Endothelial cell (in vitro differentiated cells): ENCODE measurements at regions not wholly inside any gene's neighbourhood (a gene's known extent, or its start where the extent isn't known, plus 50 kb on each side); places are given as distances from the start of the nearest gene placed in this dataset.

Source experiments
- DNase-seq: peaks from one replicate; pipeline ENCODE4 v3.0.0; 2021; ENCODE audit warnings: low spot score
- H3K27ac Mint-ChIP-seq: one replicate; pipeline ENCODE4 v1.8.0; 2021; ENCODE audit warnings: mixed read lengths, inconsistent platforms; ENCODE audit not compliant: unreplicated experiment
- H3K27me3 Mint-ChIP-seq: one replicate; pipeline ENCODE4 v1.8.0; 2021; ENCODE audit warnings: mild to moderate bottlenecking, moderate library complexity, mixed read lengths, inconsistent platforms; ENCODE audit not compliant: unreplicated experiment
- H3K36me3 Mint-ChIP-seq: one replicate; pipeline ENCODE4 v1.8.0; 2021; ENCODE audit warnings: mild to moderate bottlenecking, low read depth, mixed read lengths, inconsistent platforms; ENCODE audit not compliant: unreplicated experiment
- H3K4me1 Mint-ChIP-seq: one replicate; pipeline ENCODE4 v1.8.0; 2021; ENCODE audit warnings: mild to moderate bottlenecking, mixed read lengths, inconsistent platforms; ENCODE audit not compliant: unreplicated experiment
- H3K4me3 Mint-ChIP-seq: one replicate; pipeline ENCODE4 v1.8.0; 2021; ENCODE audit warnings: mild to moderate bottlenecking, mixed read lengths, inconsistent platforms; ENCODE audit not compliant: unreplicated experiment
- H3K9me3 Mint-ChIP-seq: one replicate; pipeline ENCODE4 v1.8.0; 2021; ENCODE audit warnings: mixed read lengths, inconsistent platforms; ENCODE audit not compliant: unreplicated experiment
- TF ChIP-seq, protein P1 (sequence below): fragments of 200-600 bp; sonication (generic); IDR thresholded peaks from one replicate; pipeline ENCODE4 v1.5.0; 2021; ENCODE audit warnings: antibody characterized with exemption; ENCODE audit not compliant: unreplicated experiment

GRCh38 chr11:26243426-26243825 lies 88.5 kb upstream of the ANO3 start:
- H3K9me3 Mint-ChIP-seq, result no peaks in the 10 kb centered on the region
- TF ChIP-seq, protein P1, sequence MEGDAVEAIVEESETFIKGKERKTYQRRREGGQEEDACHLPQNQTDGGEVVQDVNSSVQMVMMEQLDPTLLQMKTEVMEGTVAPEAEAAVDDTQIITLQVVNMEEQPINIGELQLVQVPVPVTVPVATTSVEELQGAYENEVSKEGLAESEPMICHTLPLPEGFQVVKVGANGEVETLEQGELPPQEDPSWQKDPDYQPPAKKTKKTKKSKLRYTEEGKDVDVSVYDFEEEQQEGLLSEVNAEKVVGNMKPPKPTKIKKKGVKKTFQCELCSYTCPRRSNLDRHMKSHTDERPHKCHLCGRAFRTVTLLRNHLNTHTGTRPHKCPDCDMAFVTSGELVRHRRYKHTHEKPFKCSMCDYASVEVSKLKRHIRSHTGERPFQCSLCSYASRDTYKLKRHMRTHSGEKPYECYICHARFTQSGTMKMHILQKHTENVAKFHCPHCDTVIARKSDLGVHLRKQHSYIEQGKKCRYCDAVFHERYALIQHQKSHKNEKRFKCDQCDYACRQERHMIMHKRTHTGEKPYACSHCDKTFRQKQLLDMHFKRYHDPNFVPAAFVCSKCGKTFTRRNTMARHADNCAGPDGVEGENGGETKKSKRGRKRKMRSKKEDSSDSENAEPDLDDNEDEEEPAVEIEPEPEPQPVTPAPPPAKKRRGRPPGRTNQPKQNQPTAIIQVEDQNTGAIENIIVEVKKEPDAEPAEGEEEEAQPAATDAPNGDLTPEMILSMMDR, result no peak
- H3K27ac Mint-ChIP-seq, result no peak overlapping the region
- no peak overlapping the region for H3K4me3 Mint-ChIP-seq
- no peaks in the 10 kb centered on the region for H3K36me3 Mint-ChIP-seq
- no peaks in the 10 kb centered on the region for H3K4me1 Mint-ChIP-seq
- no peaks in the 10 kb centered on the region for H3K27me3 Mint-ChIP-seq
- no peak for DNase-seq

- Mint-ChIP-seq H3K4me1 (no peaks in the 10 kb centered on the region), H3K27me3 (no peaks in the 10 kb centered on the region), H3K27ac (no peak overlapping the region), H3K36me3 (no peaks in the 10 kb centered on the region), H3K4me3 (no peak overlapping the region), H3K9me3 (no peaks in the 10 kb centered on the region)
- TF ChIP-seq, protein P1, result no peak
- no peak for DNase-seq
These were observed 87.7 kb upstream of the ANO3 start for GRCh38 chr11:26244207-26244606.

- TF ChIP-seq, protein P1, result no peak
- DNase-seq, result no peak
- Mint-ChIP-seq H3K27ac (no peak overlapping the region), H3K36me3 (no peaks in the 10 kb centered on the region), H3K4me3 (no peak overlapping the region), H3K27me3 (no peaks in the 10 kb centered on the region), H3K4me1 (no peaks in the 10 kb centered on the region), H3K9me3 (no peaks in the 10 kb centered on the region)
These were observed 86.9 kb upstream of the ANO3 start for GRCh38 chr11:26245046-26245445.

- no peaks in the 10 kb centered on the region for H3K9me3 Mint-ChIP-seq
- H3K27ac Mint-ChIP-seq, result no peak overlapping the region
- H3K27me3 Mint-ChIP-seq, result no peaks in the 10 kb centered on the region
- no peak for DNase-seq
- no peak overlapping the region for H3K4me3 Mint-ChIP-seq
- H3K4me1 Mint-ChIP-seq, result peaks cover 4% of the 10 kb centered on the region
- H3K36me3 Mint-ChIP-seq, result no peaks in the 10 kb centered on the region
- TF ChIP-seq, protein P1, result no peak
These were observed 84.6 kb upstream of the ANO3 start for GRCh38 chr11:26247340-26247739.

- H3K27me3 Mint-ChIP-seq, result no peaks in the 10 kb centered on the region
- peaks cover 15% of the 10 kb centered on the region for H3K4me1 Mint-ChIP-seq
- DNase-seq, result no peak
- H3K27ac Mint-ChIP-seq, result no peak overlapping the region
- H3K36me3 Mint-ChIP-seq, result no peaks in the 10 kb centered on the region
- H3K9me3 Mint-ChIP-seq, result no peaks in the 10 kb centered on the region
- H3K4me3 Mint-ChIP-seq, result no peak overlapping the region
- TF ChIP-seq, protein P1, result no peak
These were observed 83.3 kb upstream of the ANO3 start for GRCh38 chr11:26248661-26249060.
